ENCODE measurements at regions not wholly inside any gene's neighbourhood (a gene's known extent, or its start where the extent isn't known, plus 50 kb on each side); places are given as distances from the start of the nearest gene placed in this dataset.

GRCh38 chr5:53790026-53790425 is 229.6 kb downstream of the NDUFS4 start:
- TF ChIP-seq, protein P1, sequence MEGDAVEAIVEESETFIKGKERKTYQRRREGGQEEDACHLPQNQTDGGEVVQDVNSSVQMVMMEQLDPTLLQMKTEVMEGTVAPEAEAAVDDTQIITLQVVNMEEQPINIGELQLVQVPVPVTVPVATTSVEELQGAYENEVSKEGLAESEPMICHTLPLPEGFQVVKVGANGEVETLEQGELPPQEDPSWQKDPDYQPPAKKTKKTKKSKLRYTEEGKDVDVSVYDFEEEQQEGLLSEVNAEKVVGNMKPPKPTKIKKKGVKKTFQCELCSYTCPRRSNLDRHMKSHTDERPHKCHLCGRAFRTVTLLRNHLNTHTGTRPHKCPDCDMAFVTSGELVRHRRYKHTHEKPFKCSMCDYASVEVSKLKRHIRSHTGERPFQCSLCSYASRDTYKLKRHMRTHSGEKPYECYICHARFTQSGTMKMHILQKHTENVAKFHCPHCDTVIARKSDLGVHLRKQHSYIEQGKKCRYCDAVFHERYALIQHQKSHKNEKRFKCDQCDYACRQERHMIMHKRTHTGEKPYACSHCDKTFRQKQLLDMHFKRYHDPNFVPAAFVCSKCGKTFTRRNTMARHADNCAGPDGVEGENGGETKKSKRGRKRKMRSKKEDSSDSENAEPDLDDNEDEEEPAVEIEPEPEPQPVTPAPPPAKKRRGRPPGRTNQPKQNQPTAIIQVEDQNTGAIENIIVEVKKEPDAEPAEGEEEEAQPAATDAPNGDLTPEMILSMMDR (IDR thresholded peaks at IDR 0.05) = no peak
- no peak for TF ChIP-seq POLR2A (IDR thresholded peaks at IDR 0.05)
